ENCODE measurements at regions not wholly inside any gene's neighbourhood (a gene's known extent, or its start where the extent isn't known, plus 50 kb on each side); places are given as distances from the start of the nearest gene placed in this dataset.

GRCh38 chr2:43034242-43034619, 192.2 kb downstream of the ZFP36L2 start:
- Histone ChIP-seq H3K36me3 (ENCODE audit: control insufficient read depth, insufficient read depth, low read length) (no peaks in the 10 kb centered on the region), H3K9me3 (ENCODE audit: control insufficient read depth, low read length) (no peaks in the 10 kb centered on the region), H3K9ac (no peak overlapping the region), H3K79me2 (no peaks in the 10 kb centered on the region), H3K27me3 (ENCODE audit: control insufficient read depth, insufficient read depth, low read length) (no peaks in the 10 kb centered on the region), H3K27ac (no peak overlapping the region), H3K4me1 (no peaks in the 10 kb centered on the region), H3K4me2 (ENCODE audit: low read length) (no peak overlapping the region), H2AFZ (no peak overlapping the region), H3K4me3 (ENCODE audit: low read depth, low read length) (no peak overlapping the region)
- TF ChIP-seq CTCF (IDR thresholded peaks at IDR 0.05): no peak

- Histone ChIP-seq H2AFZ (no peak overlapping the region), H3K4me3 (ENCODE audit: low read depth, low read length) (no peak overlapping the region), H3K79me2 (no peaks in the 10 kb centered on the region), H3K9me3 (ENCODE audit: control insufficient read depth, low read length) (no peaks in the 10 kb centered on the region), H3K4me2 (ENCODE audit: low read length) (no peak overlapping the region), H3K4me1 (no peaks in the 10 kb centered on the region), H3K27ac (no peak overlapping the region), H3K36me3 (ENCODE audit: control insufficient read depth, insufficient read depth, low read length) (no peaks in the 10 kb centered on the region), H3K9ac (no peak overlapping the region), H3K27me3 (ENCODE audit: control insufficient read depth, insufficient read depth, low read length) (no peaks in the 10 kb centered on the region)
- TF ChIP-seq CTCF (IDR thresholded peaks at IDR 0.05): no peak
Measured at GRCh38 chr2:43033466-43034241, 192.8 kb downstream of the ZFP36L2 start.

- Histone ChIP-seq H3K27me3 (ENCODE audit: control insufficient read depth, insufficient read depth, low read length) (no peaks in the 10 kb centered on the region), H3K36me3 (ENCODE audit: control insufficient read depth, insufficient read depth, low read length) (no peaks in the 10 kb centered on the region), H3K4me1 (no peaks in the 10 kb centered on the region), H3K9me3 (ENCODE audit: control insufficient read depth, low read length) (no peaks in the 10 kb centered on the region), H3K4me2 (ENCODE audit: low read length) (no peak overlapping the region), H3K27ac (no peak overlapping the region), H2AFZ (no peak overlapping the region), H3K9ac (no peak overlapping the region), H3K4me3 (ENCODE audit: low read depth, low read length) (no peak overlapping the region), H3K79me2 (no peaks in the 10 kb centered on the region)
- no peak for TF ChIP-seq CTCF (IDR thresholded peaks at IDR 0.05)
Measured at GRCh38 chr2:43033016-43033270, 193.5 kb downstream of the ZFP36L2 start.

- Histone ChIP-seq H3K4me2 (ENCODE audit: low read length) (no peak overlapping the region), H2AFZ (peak overlapping the region; percentile 29), H3K4me1 (no peaks in the 10 kb centered on the region), H3K9ac (no peak overlapping the region), H3K27me3 (ENCODE audit: control insufficient read depth, insufficient read depth, low read length) (no peaks in the 10 kb centered on the region), H3K9me3 (ENCODE audit: control insufficient read depth, low read length) (no peaks in the 10 kb centered on the region), H3K36me3 (ENCODE audit: control insufficient read depth, insufficient read depth, low read length) (no peaks in the 10 kb centered on the region), H3K4me3 (ENCODE audit: low read depth, low read length) (no peak overlapping the region), H3K79me2 (no peaks in the 10 kb centered on the region), H3K27ac (no peak overlapping the region)
- TF ChIP-seq CTCF (IDR thresholded peaks at IDR 0.05): no peak
Measured at GRCh38 chr2:43032213-43033015, 194.0 kb downstream of the ZFP36L2 start.

Measured in parathyroid adenoma (tissue), 2 donors.